ENCODE measurements at regions not wholly inside any gene's neighbourhood (a gene's known extent, or its start where the extent isn't known, plus 50 kb on each side); places are given as distances from the start of the nearest gene placed in this dataset.

DNA sequence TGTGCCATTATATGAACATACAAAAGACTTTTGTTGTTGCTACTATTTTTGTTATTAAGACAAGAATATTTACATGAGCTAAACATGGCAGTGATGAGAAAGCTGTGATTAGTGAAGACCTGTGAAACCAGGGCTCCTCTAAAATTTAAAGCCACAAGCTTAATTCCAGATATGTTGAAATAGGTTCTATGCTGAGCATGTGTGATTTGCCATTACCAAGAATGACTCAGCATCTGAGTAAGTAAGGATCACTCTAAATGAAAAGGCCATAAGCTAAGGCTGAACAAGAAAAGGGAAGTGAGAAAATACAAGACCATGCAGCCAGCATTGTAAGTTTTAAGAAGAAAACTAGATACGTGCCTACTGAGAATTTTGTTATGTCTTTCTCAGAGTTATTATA lies 75.9 kb upstream of the CAMK2D start:
- H3K4me3 ChIP-seq (replicated peaks; ENCODE audit: insufficient read depth, low read length): no peak overlapping the region
- no peak for TF ChIP-seq GABPA (IDR thresholded peaks at IDR 0.05; ENCODE audit: low read depth)
- TF ChIP-seq, protein P1, sequence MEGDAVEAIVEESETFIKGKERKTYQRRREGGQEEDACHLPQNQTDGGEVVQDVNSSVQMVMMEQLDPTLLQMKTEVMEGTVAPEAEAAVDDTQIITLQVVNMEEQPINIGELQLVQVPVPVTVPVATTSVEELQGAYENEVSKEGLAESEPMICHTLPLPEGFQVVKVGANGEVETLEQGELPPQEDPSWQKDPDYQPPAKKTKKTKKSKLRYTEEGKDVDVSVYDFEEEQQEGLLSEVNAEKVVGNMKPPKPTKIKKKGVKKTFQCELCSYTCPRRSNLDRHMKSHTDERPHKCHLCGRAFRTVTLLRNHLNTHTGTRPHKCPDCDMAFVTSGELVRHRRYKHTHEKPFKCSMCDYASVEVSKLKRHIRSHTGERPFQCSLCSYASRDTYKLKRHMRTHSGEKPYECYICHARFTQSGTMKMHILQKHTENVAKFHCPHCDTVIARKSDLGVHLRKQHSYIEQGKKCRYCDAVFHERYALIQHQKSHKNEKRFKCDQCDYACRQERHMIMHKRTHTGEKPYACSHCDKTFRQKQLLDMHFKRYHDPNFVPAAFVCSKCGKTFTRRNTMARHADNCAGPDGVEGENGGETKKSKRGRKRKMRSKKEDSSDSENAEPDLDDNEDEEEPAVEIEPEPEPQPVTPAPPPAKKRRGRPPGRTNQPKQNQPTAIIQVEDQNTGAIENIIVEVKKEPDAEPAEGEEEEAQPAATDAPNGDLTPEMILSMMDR (IDR thresholded peaks at IDR 0.05; ENCODE audit: insufficient read depth, low read length): no peak
- TF ChIP-seq POLR2AphosphoS5 (IDR thresholded peaks at IDR 0.05; ENCODE audit: low read depth): no peak
- TF ChIP-seq, protein P2, sequence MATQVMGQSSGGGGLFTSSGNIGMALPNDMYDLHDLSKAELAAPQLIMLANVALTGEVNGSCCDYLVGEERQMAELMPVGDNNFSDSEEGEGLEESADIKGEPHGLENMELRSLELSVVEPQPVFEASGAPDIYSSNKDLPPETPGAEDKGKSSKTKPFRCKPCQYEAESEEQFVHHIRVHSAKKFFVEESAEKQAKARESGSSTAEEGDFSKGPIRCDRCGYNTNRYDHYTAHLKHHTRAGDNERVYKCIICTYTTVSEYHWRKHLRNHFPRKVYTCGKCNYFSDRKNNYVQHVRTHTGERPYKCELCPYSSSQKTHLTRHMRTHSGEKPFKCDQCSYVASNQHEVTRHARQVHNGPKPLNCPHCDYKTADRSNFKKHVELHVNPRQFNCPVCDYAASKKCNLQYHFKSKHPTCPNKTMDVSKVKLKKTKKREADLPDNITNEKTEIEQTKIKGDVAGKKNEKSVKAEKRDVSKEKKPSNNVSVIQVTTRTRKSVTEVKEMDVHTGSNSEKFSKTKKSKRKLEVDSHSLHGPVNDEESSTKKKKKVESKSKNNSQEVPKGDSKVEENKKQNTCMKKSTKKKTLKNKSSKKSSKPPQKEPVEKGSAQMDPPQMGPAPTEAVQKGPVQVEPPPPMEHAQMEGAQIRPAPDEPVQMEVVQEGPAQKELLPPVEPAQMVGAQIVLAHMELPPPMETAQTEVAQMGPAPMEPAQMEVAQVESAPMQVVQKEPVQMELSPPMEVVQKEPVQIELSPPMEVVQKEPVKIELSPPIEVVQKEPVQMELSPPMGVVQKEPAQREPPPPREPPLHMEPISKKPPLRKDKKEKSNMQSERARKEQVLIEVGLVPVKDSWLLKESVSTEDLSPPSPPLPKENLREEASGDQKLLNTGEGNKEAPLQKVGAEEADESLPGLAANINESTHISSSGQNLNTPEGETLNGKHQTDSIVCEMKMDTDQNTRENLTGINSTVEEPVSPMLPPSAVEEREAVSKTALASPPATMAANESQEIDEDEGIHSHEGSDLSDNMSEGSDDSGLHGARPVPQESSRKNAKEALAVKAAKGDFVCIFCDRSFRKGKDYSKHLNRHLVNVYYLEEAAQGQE (IDR thresholded peaks at IDR 0.05; ENCODE audit: insufficient replicate concordance, low read depth): no peak
- TF ChIP-seq SPI1 (IDR thresholded peaks at IDR 0.05; ENCODE audit: borderline replicate concordance, low read depth): peak; percentile 96
- DNase-seq (ENCODE audit: low read depth in 1 of 2, low spot score in 1 of 2): peak; percentile 52 to 91
- no peaks in the 10 kb centered on the region for H3K27me3 ChIP-seq (ENCODE audit: insufficient read depth, poor library complexity, severe bottlenecking)
- H3K27ac ChIP-seq (replicated peaks): no peak overlapping the region; the same call in 1 of the 2 replicates

DNA sequence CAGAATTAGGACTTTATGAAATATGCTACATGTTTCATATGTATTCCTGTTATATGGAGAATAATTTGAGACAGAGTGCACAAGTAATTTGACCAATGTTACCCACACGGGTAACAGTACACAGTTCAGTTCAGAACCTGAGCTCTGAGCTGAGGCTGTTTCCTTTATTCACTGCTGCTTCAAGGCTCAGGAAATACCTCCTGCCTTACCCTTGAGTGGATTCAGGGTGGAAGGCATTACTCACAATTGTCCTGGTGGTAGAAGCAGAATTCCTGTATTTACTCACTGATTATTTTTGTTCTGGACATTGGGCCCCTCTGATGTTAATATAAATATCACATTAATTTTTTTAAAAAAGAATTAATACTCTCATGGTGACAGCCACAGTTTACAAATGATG lies 73.5 kb upstream of the CAMK2D start:
- TF ChIP-seq SPI1 (IDR thresholded peaks at IDR 0.05; ENCODE audit: borderline replicate concordance, low read depth): no peak
- no peak for TF ChIP-seq GABPA (IDR thresholded peaks at IDR 0.05; ENCODE audit: low read depth)
- TF ChIP-seq POLR2AphosphoS5 (IDR thresholded peaks at IDR 0.05; ENCODE audit: low read depth): no peak
- TF ChIP-seq, protein P2 (IDR thresholded peaks at IDR 0.05; ENCODE audit: insufficient replicate concordance, low read depth): no peak
- TF ChIP-seq, protein P1 (IDR thresholded peaks at IDR 0.05; ENCODE audit: insufficient read depth, low read length): no peak
- DNase-seq (ENCODE audit: low read depth in 1 of 2, low spot score in 1 of 2): no peak
- Histone ChIP-seq H3K27ac (replicated peaks) (no peak overlapping the region), H3K27me3 (ENCODE audit: insufficient read depth, poor library complexity, severe bottlenecking) (no peaks in the 10 kb centered on the region), H3K4me3 (replicated peaks; ENCODE audit: insufficient read depth, low read length) (no peak overlapping the region)

DNA sequence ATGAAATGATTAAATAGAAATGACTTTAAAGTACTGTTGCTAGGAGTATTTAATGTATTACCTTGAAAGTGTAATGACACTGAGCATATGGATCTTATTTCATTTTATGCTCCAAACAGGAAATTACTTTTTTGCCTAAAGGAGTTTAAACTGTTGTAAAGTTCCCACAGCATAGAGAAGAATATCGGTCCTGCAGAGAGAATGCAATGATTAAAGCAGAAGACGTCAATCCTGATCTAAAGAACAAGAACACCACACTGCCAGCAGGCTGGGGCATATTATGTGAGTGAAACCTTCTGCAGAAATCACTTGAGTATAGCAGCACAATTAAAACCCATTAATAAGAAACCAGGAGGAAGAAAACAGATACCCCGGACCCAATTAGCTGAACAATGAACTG lies 72.8 kb upstream of the CAMK2D start:
- no peak overlapping the region for H3K27ac ChIP-seq (replicated peaks)
- no peak for DNase-seq (ENCODE audit: low read depth in 1 of 2, low spot score in 1 of 2)
- H3K27me3 ChIP-seq (ENCODE audit: insufficient read depth, poor library complexity, severe bottlenecking): no peaks in the 10 kb centered on the region
- no peak overlapping the region for H3K4me3 ChIP-seq (replicated peaks; ENCODE audit: insufficient read depth, low read length)
- TF ChIP-seq POLR2AphosphoS5 (IDR thresholded peaks at IDR 0.05; ENCODE audit: low read depth): no peak
- TF ChIP-seq, protein P1 (IDR thresholded peaks at IDR 0.05; ENCODE audit: insufficient read depth, low read length): no peak
- TF ChIP-seq, protein P2 (IDR thresholded peaks at IDR 0.05; ENCODE audit: insufficient replicate concordance, low read depth): no peak
- no peak for TF ChIP-seq GABPA (IDR thresholded peaks at IDR 0.05; ENCODE audit: low read depth)
- no peak for TF ChIP-seq SPI1 (IDR thresholded peaks at IDR 0.05; ENCODE audit: borderline replicate concordance, low read depth)

Data from HL-60 (cell line).